Tibial nerve (tissue), 4 donors: ENCODE measurements at regions not wholly inside any gene's neighbourhood (a gene's known extent, or its start where the extent isn't known, plus 50 kb on each side); places are given as distances from the start of the nearest gene placed in this dataset.

Experiments used
- EP300 ChIP-seq, 2 donors: sonication (generic); formaldehyde crosslinking; IDR thresholded peaks; one replicate each; pipeline ENCODE4 v1.6.1; 2017; ENCODE audit warnings: antibody characterized with exemption in 2 of 2, mild to moderate bottlenecking in 1 of 2
- POLR2A ChIP-seq, 2 donors: fragments of 450-650 bp; IDR thresholded peaks; one replicate each; pipeline ENCODE4 v1.6.1; 2017; ENCODE audit warnings: antibody characterized with exemption in 2 of 2, mild to moderate bottlenecking in 2 of 2, moderate library complexity in 2 of 2
- TF ChIP-seq, protein P1 (sequence below), 5 experiments: fragments of 200-600 bp in 3 of 5; fragments of 450-650 bp in 2 of 5; sonication (generic) in 3 of 5; IDR thresholded peaks; one replicate each; pipeline ENCODE4 v1.5.1; 2016 to 2019; ENCODE audit warnings: antibody characterized with exemption in 5 of 5, mild to moderate bottlenecking in 3 of 5, moderate library complexity in 2 of 5

DNA sequence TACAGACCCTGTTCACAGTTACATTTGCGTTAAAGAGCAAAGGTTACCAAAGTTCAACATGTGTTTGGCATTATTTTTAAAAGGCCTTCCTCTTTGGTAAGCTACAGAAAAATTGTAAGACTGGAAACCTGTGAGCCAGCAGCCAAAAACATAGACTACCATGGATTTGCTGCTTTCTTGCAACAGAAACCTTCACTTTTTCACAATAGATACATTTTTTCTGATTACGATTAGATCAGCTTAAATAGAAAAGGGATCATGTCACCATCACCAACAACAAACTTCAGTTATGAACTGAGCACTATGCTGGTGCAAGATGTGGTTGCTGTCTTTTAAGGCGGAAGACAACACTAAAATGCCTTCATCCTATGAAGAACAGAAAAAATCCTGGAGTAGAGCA lies 112.3 kb upstream of the MARCKS start:
- TF ChIP-seq, protein P1, sequence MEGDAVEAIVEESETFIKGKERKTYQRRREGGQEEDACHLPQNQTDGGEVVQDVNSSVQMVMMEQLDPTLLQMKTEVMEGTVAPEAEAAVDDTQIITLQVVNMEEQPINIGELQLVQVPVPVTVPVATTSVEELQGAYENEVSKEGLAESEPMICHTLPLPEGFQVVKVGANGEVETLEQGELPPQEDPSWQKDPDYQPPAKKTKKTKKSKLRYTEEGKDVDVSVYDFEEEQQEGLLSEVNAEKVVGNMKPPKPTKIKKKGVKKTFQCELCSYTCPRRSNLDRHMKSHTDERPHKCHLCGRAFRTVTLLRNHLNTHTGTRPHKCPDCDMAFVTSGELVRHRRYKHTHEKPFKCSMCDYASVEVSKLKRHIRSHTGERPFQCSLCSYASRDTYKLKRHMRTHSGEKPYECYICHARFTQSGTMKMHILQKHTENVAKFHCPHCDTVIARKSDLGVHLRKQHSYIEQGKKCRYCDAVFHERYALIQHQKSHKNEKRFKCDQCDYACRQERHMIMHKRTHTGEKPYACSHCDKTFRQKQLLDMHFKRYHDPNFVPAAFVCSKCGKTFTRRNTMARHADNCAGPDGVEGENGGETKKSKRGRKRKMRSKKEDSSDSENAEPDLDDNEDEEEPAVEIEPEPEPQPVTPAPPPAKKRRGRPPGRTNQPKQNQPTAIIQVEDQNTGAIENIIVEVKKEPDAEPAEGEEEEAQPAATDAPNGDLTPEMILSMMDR (IDR thresholded peaks at IDR 0.05) = no peak
- TF ChIP-seq POLR2A (IDR thresholded peaks at IDR 0.05) = no peak
- no peak for TF ChIP-seq EP300 (IDR thresholded peaks at IDR 0.05)
